NCI-H446 (cell line): ENCODE measurements at regions not wholly inside any gene's neighbourhood (a gene's known extent, or its start where the extent isn't known, plus 50 kb on each side); places are given as distances from the start of the nearest gene placed in this dataset.
A peak's percentile ranks its signal among the peaks of the same experiment; 100 is the strongest.

Experiments
- DNase-seq, 2 experiments: peaks; one replicate each; lab custom pipeline; 2025; lab: John Stamatoyannopoulos, UW

DNA sequence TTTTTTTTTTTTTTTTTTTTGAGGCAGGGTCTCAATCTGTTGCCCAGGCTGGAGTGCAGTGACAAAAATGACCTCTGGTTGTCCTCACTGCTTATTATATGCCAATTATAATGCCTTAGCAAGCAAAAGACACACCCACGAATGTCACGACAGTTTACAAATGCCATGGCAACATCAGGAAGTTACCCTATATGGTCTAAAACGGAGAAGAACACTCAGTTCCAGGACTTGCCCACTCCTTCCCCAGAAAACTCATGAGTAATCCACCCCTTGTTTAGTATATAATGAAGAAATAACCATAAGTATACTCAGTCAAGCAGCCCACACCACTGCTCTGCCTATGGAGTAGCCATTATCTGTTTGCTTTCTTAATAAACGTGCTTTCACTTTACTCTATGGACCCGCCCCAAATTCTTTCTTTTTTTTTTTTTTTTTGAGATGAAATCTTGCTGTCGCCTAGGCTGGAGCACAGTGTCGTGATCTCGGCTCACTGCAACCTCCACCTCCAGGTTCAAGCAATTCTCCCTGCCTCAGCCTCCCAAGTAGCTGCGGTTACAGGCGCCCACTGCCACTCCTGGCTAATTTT lies 106.2 kb downstream of the SMIM20 start:
- DNase-seq, result no peak

DNA sequence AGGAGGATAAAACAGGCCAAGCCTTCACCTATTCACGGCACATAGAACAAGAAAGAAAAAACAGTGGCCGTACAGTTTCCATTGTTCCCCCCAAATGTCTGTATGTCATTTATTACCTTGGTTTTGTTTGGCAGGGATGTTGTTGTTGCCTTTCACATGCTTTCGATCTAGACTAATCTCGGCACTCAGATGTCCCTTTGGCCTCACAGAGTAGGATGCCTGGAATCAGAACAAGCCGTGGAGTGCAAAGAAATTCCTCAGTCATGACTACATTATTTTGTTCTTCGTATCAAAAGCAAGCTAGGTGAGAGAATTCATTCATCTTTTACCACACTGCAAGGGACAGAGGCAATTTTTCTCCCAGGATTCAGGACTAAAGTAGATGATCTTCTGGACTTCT lies 106.9 kb downstream of the SMIM20 start:
- DNase-seq, result no peak

DNA sequence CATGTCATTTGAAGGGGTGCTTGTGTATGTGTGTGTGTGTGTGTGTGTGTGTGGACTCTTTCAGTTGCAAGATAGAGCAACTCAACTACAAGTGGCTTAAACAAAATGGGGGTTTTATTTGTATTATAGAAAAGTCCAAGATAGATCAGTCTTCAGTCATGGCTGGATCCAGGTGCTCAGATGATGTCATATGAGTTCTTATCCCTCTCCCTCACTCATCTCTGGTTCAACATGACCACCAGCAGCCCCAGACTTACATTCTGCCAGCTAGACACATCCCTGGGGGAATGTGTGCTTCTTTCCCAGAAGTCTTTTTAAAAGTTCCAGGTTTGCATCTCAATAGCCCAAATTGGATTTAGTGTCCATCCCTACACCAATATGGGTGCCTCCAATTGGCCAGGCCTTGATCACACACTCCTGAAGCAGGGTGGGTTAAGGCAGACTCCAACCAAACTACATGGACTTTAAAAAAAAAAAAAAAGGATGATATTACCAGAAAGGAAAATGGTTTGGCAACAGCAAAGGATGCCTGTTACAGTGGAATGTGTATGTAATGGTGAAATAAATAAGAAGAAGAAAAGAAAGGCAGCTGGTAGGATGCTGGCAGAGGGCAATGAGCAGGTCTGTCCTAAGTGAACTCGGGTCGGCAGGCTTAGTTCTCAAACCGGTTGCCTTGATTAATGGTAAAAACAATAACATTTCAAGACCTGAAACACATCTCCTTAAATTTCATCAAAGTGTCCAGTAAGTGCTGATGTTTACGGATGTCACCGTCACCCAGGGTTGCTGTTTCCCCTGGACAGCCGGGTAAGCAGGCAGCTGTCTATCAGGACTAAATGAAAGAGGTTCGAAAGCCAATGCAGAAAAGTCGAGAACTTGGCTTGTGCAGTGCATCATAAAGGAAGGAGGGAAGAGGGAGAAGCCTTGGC lies 107.7 kb downstream of the SMIM20 start:
- DNase-seq, result no peak

DNA sequence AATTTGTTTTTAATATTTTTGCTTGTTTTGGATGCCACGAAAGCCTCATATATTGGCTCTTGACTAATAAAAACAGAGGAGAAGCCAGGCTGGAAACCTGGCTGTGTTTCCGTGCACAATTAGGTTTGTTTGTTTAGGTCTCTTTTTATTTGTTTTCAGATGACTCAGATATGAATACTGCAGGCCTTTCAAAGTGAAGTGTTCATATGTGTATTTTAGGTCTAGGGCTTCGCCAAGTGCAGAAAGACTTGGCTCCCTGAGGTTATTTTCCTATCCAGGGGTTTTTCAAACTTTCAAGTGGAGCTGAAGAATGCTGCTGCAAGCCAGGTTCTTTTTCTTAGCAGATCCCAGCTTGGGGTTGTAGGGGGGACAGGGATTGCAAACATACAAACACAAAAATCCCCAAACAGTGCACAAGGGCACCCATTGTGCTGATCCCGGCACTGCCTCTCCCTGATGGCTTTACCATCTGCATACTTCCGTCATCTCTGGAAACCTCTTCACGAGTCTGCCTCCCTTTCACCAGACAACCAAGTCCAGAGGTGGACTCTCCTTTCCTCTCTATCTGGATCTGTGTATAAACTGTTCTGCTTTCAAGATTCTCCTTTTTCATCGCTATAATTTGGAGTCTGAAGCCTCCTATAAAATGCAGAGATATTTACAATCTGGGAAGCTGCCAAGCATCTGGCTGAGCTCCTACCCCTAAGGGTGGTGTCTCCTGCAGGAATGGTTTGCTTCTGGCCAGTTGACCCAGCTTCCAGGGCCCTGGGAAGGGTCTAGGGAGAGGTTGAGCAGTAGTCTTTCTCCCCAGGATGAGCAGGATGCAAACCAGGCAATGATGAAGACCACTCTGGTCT lies 108.6 kb downstream of the SMIM20 start:
- peak in 1 of 2 experiments; percentile 8 for DNase-seq

DNA sequence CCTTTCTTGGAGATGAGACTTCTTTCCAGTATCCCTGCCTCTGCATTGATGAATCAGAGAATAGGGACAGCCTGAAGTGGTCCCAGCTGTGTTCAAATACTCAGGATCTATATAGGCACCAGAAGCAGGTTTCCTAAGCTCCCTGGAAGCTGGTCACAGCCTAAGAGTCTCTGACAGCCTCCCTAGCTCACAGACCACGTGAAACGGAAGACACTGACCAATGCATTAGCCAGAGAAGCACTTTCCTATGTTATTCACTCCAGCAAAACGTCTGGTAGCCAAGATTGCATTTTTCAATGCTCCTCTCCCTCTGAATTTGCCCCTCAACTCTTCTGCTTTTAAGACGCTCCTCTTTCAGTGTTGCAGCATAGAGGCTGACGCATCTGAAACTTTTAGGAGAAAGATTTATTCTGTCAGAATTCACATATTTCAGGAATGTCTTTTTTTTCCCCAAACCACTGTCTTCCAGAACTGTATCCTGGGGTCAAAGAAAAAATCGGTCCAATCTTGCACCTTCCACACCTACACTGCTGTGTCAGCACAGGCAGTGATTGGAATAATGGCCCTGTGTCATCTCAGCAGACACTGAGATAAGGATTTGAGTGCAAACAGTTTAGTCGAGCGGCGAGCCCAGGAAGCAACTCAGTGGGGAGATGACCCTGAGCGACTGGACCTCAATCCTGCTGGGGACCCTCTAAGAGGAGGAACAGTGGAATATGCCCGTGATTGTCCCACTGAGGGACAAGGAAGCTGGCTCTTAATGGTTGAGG lies 109.4 kb downstream of the SMIM20 start:
- no peak for DNase-seq

DNA sequence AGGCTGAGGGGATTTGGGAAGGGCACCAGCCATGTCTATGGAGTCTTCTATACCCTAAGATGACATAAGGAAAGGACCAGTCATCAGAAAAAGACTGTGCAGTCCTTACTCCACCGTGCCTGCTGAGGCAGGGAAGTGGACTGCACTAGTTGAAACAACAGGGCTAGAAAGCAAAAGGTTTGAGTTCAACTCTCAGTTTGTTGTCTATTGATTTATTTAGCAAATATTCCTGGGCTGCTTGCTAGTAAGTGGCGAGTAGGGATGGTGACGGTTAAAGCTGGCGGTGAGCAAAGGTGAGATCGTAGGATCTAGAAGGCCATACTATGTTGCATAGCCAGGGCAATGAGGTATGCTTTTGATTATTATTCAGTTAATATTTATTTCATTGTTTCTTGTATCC lies 110.1 kb downstream of the SMIM20 start:
- DNase-seq, result no peak

DNA sequence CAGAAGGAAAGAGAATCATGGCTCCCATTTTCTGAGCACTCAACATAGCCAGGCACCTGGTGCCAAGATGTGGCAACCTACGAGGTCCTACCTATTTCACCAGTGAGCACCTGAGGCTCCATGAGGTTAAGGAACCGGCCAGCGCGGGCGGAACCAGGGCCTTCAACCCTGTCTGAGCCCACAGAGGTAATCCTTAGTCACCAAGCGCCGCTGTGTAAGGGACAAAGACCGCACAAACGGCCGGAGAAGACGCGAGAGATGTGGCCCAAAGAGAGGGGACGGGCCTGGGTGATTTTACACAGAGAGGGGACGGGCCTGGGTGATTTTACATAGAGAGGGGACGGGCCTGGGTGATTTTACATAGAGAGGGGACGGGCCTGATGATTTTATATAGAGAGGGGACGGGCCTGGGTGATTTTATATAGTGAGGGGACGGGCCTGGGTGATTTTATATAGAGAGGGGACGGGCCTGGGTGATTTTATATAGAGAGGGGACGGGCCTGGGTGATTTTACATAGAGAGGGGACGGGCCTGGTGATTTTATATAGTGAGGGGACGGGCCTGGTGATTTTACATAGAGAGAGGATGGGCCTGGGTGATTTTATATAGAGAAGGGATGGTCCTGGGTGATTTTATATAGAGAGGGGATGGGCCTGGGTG lies 114.2 kb downstream of the SMIM20 start:
- no peak for DNase-seq

DNA sequence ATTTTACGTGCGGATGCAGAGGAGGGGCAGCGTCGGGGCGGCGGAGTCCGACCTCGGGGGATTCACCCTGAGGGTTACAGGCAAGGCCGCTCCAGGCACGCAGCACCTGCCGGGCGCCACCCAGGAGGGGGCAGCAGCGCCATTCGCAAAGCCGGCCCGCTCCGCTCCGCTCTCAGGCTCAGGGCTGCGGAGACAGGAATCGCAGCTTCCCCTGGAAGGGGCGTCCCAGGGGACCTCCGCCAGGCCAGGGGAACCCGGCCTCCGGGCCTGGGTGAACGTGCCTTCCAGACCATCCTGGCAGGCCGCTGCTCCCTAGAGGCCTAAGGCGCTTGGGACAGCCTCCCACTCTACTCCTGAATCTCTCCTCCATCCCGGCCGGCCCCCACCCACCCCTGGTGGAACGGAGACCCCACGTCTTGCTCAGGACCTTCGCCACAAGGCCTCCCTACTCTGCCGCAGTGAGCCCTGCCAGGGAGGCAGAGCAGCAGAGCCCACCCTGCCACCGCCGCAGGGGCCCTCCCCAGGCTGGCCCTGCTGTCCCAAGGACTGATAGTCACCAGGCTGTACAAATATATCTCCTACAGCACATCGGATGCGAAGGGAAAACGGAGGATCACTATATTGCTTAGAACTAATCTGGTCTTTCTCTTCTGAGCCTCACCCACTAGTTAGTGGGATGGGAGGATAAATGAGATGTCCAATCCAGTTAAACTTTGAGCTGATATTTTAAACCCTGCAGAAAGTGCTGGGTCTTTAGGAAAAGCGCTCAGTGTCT lies 115.0 kb downstream of the SMIM20 start:
- no peak for DNase-seq

DNA sequence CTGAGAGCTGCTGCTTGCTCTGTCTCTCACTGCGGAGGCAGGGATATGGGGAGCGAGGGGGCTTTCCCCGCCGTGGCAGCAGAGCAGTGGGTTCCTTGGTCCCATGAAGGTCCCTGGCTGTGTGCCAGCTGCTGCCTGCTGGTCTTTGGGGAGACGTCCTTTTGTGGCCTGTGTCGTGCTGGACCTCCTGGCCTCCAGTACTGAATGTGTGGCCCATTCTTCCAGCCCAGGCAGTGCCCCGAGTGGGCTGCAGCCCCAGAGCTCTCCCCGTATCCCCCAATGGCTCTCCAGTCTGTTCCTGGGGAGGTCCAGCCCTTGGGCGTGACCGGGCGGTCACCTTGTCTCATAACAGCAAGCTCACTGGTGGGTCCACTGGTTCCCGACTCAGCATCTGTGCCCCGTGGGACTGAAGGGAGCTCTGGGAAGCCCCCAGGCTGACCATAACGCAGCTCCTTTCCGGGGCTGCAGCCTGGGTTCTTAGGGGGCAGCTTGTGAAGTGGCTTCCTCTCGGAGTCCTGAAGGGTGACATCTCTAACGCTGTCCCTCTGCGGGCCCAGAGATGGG lies 115.6 kb downstream of the SMIM20 start:
- DNase-seq, result no peak

DNA sequence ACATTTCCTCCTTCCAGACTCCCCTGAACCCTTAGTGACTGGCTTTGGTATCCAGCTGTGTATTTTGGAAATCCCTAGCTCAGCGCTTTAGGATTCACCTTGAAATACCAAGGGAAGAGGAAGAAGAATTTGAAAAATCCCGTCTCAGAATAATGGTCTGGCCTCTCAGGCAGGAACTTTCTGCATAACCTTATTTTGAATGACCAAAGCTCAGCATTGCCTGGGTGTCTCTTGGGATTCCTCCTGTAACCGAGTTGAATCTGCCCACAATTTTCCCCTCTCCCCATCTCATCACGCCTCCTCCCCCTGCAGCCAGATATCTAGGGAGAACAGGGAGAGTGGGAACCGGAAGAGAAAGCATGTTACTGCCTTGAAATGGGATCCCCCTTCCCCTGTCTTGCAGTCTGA lies 116.2 kb downstream of the SMIM20 start:
- DNase-seq, result no peak

DNA sequence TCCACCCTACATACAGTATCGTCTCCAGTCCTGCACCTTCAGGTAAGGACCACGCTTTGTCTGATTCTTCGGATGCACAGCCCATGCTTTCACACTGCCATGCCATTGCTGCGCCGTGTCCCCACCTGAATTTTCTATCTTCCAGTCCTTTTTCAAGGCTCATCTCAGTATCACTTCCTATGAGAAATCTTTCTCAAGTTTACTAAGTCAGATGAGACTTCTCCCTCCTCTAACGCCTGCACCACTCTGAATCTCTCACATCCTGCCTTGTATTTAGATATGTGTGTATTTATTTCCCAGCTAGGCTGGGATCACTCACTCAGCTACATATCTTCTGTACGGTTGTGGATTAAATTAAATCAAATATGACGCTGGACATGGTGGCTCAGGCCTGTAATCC lies 116.8 kb downstream of the SMIM20 start:
- DNase-seq, result no peak

DNA sequence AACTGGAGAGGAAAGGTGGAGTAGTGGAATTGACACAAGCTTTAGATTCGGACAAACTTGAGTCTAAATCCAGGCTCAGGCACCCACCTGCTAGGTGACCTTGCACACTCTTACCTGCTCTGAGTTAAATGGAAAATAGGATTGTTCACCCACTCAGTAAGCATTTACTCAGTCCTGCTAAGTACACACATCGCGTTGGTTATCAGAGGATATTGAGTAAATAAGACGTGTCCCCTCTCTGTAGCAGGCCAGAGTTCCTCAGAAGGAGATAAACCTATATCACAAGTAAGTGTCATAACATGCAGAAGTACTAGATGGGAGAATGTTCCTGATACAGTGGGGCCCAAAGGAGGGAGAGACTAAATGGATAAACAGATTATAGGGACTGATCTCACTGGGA lies 117.7 kb downstream of the SMIM20 start:
- DNase-seq, result no peak

DNA sequence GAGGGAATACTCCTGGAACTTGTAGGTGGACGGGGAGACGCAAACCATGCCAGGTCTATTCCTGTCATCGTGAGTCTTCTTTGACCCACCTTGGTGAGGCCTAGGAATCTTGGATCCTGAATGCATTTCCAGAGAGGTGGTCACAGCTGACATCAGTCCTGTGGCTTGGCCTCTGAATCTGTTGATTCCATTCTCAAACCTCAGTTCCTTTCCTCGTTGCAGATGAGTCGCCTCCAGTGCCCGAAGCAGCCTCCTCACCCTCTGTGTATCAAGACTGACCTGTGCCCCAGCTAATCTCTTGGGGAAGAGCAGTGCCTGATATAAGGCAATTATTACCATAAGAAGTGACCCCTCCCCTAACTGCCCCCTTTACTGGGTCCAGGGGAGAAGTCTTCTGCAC lies 118.1 kb downstream of the SMIM20 start:
- DNase-seq, result no peak

DNA sequence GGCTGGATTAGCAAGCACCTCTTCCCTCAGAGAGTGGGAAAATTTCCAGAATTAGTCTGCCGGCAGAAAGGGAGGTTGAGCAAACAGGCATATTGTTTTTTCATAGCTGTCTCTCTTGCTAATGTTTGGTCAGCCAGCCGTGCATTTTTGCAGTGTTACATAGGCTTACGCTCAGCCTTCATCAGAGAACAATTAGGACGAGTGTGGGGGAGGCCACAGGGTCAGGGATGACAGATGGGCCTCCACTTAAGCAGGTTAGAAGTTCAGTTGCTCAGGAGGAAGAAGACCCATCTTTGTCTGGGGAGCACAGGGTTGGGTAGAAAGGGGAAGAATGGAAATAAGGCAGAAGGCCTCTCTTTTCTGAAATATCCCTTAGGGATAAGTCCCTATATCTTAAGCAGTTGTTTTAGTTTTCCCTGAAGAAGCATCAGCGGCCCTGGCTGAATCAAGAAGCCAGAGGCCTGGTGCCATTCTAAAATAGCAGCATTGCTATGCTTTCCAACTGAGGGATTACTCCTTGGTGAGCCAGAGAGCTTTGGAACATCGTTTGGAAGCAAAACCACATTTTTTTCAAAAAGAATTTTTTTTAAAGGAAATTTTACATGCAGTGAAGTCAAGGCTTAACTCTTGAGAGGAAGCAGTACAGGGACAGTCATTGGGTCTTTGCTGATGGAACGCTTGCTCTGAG lies 118.8 kb downstream of the SMIM20 start:
- peak in 1 of 2 experiments; percentile 11 for DNase-seq

DNA sequence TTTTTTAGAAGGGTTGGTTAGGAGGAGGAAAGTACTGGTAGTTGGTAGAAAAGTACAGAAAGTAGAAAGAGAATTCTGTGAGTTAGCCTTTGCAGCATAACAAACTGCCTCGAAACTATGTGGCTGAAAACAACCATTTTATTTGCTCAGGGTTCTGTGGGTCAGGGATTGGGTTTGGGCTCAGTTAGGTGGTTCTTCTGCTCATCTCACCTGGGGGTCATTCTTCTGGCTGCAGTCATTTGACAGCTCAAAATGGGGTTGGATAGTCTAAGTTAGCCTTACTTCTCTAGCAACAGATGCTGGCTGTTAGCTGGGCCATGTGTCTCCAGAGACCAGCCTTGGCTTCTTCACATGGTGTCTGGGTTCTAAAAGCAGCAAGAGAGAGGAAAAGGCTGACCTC lies 119.4 kb downstream of the SMIM20 start:
- no peak for DNase-seq

DNA sequence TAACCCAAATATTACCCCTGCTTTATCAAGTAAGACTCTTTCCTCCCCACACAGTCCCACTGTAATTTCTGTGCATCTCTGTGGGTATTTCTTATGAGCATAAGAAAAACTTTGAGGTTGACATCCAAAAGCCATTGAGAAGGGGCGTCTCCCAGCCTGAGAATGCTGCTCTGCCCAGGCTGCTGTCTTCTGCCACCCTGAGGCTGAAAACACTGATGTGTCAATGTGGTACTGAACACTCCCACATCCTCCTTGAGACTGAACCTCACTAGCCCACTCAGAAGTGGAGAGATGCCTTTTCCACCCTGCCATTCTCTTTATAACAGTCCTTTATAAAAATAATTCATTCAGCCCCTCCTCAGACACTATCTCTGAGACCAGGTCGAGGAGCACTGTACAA lies 120.8 kb downstream of the SMIM20 start:
- no peak for DNase-seq

DNA sequence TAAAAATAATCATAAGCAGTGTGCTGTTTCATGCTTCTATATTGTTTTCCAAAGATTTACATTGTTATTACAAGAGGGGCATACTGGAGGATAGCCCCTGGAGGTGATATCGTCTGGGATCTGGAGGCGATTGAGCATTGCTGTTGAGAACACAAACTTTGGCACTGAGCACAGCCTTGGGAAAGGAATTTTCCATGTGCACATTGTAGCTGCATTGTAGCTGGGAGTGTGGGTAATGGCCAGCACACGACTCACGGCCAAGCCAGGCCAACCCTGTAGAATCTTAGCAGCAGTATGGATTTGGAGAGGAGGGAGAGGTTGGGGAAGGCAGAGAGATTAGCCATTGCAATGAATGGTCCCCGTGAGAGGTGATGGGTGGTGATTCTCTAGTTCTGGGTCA lies 121.9 kb downstream of the SMIM20 start:
- DNase-seq, result no peak

DNA sequence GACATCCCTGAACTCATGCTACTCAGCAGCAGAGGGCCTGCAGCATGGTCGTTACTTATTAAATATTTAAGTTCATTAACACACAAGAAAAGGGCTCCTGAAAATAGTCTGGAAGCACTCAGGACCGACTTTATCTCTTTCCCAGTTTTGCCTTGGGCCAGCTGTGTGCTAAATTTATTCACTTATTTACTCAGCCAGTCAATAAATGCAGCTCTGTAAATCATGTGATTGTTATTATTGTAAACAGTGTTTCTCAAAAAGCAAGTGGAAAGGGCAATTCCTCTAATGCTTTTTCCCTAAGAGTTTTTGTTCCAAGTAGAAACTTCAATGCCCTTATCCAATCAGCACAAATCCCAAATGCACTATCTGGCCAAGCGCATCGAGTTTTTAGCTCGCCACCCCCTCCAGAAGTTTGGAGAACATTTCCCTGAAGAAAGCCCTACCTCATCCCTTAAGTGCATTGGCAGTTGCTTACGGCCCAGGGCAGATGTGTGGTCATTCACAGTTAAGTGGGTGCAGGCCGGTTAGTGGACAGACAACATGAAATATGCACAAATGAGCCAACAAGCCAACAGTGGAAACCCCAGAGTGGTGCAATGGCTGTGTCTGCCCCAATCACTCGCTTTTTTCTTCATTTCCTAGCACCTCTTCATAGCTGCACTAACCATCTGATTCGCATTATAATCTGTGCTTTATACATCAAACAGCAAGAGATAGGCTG lies 125.8 kb downstream of the SMIM20 start:
- no peak for DNase-seq

DNA sequence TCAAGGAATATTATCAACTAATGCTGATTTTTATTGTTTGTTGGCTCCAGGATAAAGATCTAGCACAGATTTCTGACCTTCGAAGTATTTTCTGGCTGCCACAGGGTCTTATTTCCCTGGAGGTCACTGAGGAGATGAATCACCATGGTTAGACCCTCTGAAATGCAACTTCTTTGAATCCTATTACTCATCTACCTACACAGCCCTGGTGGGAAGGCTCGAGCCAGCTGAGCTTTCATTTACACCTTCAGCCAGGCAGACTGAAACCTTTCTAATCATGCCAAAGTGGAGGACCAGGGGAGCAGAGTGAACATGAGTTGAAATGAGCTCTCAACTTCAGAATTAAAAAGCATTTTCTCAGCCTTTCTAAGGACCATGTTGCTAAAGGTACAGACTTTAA lies 130.5 kb downstream of the SMIM20 start:
- DNase-seq, result no peak
